C1 segment of cervical spinal cord (tissue), 14 donors: ENCODE measurements at regions not wholly inside any gene's neighbourhood (a gene's known extent, or its start where the extent isn't known, plus 50 kb on each side); places are given as distances from the start of the nearest gene placed in this dataset.

Source experiments
- DNase-seq, 14 donors: peaks; one replicate each; lab custom pipeline; 2025; lab: John Stamatoyannopoulos, UW

DNA sequence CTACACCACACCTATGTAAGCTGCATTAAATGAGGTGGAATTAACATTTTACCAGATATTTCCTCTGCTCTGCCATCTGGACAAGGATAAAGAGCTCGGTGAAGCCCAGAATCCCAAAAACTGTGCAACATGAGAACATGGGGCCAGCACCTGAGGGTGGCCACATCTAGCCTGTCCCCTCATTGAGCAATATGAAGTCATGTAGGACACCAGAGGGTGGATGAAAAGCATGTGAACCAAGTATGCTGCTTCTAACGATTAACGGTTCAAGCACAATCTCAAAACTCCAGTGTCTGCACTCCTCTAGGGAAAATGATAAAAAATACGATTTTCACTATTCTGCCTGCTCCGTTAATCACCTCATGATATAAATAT lies 545.8 kb downstream of the EBF1 start:
- no peak for DNase-seq

DNA sequence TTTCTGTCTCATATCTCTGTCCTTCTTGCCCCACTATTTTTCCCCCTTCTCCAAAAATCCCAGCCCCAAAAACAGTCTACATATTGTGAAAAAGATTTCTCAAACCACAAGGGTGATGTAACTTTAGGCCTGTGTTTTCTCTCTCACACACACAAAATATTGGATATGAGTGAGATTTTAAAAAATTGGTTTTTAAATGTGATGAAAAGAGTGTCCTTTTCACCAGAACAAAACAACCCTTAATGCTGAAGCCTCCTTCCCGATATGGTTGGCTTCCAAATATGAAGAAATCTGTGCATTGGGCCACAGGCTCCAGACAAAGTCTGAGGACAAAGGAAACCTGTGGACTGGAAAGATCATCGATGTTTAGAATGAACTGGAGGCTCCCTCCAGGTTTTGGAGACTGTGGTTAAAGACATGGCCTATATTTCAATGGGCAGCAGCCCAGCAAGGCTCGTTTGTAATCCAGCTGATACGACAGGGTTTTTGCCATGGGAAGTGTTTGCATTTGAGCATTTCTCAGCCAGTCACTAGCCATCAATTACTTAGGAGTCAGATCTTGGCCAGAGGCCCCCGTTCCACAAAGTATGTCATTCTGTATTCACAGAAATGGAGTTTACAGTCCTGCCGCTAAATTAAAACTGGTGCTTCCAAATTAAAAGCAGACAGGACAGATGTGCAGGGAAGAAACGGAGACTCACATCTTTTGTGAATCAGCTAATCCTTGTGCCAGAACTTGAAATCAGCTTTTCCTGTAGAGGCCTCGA lies 546.3 kb downstream of the EBF1 start:
- no peak for DNase-seq

DNA sequence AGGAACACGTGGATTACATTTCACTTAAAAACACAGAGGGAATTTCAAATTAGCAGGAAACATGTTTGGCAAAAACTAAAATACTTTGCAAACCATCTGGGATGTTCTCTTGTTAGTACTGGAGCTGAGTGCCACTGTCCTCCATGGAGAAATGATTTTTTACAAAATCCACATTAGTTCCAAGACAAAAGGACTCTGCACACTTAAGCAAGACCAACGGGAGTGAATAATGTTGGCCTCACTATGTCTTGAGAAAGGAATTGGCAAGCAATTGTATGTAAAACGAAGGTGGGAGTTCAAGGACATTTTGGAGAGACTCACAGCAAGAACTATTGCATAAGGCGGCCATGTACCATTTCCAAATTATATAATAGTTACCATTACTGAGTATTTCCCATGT lies 547.5 kb downstream of the EBF1 start:
- no peak for DNase-seq

DNA sequence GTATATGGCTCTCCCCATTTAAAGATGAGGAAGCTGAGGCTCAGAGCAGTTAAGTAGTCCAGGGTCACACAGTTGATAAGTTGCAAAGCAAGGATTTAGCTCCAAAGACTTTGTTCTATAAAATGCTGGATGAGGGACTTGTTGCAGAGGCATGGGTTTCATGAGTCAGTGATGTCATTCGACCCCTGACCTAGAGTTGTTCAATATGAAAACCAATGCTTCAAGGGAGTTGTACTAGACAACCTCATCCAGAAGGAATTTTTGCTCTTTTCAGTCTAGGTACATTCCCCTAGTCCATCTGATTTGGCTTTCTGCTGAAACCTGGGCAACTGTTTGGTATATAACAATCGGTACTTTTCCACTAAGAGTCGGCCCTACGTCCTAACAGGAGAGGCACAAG lies 550.4 kb downstream of the EBF1 start:
- no peak for DNase-seq

DNA sequence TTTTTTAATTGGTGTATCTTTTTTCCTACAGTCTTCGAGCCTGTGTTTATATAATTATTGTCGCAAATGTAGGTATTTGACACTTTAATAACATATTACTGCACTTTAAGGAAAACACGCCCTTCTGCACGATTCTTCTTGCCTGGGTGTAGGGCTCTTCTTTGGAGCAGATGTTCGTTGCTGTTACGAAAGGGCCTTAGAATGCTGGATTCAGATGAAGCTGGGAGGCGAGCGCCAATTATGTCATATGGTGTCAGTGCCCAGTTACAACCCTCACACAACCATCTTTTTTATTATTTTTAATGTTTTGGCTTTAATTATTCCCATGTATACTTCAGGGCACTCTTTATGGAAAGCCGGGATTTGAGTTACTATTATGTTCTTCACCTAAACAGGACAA lies 553.0 kb downstream of the EBF1 start:
- no peak for DNase-seq

DNA sequence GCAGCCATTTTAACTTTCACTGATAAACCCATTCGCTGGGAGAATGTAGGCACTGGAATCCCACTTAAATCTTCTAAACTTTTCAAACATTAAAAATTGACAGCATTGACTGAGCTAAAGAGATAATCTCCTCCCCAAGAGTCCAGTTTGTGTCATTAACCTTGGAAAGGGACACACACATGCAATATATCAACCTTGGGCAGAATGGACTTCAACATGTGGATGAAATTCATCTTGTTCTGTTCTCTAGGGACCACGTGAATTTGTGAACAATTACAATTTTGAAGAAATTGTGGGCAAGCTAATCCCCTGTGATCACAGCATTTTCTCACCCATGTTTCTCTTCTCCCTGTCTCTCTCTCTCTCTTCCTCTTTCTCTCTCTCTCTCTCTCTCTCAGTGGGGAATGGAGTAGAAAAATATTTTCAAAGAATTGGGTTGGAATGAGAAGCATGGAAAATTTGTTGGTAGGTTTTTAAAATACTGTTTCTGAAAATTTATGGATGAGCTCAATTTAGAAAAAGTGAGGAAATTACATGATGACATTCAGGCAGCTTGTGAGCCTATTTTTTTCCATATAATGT lies 553.7 kb downstream of the EBF1 start:
- DNase-seq, result no peak

DNA sequence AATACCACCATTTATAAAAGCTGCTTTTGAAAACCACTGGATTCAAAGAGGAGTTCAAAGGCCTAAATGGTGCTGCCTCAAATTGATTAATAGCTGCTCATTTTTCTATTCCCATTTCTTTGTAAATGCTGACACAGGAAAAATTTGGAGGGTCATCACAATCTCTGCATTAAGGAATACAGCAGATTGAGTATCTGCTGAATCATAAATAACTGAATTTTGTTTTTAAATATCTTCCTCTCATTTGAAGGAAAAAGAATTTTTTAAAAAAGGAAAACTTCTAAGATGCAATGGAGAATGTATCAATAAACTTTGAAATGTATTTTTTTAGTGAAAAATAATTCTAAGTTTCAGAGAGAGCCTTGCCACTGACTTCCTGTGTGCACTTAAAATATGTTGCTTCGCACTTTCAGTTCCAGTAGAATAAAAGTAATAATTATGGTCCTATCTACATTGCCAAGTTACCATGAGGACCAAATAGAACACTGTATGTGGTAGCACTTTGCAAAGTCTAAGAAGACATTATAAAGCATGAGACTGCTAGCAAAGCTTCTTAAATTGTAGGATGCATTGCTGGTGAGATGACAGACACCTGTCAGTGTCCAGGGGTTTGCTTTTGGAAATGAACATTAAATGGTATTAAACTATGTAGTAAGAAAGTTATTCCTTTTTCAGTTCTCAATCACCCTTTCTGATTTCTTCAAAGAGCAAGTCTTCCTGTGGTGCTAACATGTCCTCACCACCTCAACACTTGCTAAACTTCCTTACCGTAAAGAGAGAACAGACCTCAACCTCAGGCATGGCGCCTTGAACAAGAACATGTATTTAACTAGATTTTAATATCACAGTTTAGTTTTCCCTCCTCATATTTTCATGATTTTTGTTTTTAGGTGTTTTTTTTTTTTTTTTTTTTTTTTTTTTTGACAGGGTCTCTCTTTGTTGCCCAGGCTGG lies 555.1 kb downstream of the EBF1 start:
- DNase-seq, result no peak

DNA sequence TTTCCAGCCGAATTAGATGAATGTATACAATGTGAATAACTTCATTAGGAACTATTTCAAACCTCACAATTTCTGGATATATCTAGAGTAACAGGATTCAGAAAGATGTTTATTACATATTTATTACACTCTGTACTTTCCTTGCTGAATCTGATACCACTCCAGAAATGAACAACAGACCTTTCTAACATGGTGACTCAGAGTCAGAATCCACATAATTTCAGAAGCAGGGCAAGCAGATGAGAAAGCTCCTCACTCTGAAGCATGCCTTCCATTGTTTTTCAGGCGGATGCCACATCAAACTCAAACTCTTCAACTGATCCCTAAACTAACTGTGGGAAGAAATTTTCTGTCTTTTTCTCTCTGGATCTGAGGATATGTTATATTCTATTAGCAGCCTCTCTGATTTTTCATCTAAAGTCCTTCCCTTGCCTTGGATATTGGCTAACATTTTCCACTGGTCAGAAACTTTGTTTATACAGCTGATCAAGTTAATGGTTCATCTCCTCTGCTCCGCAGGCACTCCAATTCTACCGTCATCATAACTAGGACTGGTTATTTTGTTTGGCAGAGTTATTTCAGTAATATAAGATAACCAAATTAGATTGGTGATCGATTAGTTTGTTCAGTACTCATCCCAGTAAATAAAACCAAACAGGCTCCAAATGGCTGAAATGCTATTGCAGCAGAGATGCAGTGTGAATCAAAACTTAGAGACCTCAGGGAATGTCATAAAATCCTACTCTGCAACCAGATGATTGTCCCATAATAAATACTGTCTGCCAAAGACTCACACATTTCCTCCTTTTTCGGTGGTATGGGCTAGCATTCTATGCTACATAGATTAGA lies 556.0 kb downstream of the EBF1 start:
- DNase-seq, result no peak

DNA sequence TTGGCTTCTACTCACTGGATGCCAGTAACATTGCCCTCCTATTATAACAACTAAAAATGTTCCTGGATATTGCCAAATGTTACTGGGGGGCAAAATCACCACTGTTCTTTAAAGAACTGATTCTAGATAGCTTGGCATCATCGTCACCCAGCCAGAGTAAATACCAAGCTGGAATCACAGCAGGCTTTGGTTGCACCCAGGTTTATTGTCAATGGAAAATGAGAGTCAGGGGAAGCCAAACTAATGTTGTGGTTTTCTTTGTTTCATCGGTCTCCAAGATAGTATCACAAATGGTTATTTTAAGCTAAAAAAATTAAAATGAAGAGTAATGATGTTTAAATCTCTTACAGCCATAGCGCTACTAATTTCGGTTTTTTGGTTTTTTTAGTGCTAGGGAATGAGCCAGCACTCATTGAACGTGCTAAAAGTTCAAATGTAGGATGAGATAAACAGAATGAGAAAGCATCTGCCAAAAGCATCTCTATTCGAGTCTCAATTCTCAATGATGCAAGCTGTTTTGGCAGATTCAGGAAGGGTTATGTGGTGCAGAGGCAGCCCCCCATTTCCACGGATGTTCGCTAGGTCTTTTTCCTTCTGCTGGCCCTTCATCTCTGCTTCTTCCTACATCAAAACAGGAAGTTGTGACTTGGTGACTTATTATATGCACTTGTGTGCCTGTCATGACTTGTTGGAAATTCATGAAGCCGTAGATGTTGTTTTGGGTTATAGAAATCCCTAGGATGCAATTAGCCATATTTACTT lies 558.0 kb downstream of the EBF1 start:
- no peak for DNase-seq

DNA sequence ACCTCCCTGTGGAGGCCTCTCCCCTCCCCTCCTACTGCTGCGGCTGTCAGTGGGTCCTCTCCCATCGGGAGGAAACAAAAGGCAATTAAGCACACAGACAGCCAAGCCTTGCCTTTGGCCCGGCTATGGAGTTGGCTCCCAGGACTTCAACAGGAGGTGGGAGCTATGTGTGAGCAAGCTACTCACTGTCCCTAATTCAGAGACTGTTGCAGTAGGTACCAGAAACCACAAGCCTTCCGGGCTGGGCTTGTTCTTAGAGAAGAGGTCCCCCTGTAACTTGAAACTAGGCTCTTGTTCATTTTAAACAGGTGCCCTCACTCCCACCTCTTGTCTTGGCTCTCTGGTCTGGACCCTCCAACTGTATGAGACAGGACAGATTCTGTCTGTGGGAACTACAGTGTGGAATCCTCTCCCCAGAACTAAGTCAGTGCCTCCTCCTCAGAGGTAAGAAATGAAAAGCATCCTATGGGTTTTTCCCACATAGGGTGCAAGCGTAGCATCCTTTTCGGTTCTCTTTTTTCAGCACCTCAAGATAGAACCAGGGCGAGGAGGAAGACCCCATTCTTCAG lies 561.1 kb downstream of the EBF1 start:
- DNase-seq, result no peak

DNA sequence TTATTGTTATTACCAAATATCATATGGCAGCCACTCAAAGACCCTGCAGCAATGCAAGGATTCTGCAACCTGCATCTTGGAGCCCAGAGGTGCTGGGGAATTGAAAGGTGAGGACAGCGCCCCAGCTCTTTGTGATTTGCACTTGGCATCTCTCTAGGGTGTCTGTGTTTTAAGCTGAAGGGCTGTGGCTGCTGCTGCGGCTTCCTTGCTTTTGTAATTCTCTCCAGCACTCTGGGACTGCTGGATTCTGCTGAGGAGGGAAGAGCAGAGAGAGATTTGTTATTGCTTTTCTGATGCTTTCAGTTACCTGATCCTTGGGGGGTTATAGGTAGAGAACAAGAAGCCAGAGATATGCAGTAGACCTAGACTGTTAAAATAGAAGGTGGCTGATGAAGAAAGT lies 562.4 kb downstream of the EBF1 start:
- no peak for DNase-seq

DNA sequence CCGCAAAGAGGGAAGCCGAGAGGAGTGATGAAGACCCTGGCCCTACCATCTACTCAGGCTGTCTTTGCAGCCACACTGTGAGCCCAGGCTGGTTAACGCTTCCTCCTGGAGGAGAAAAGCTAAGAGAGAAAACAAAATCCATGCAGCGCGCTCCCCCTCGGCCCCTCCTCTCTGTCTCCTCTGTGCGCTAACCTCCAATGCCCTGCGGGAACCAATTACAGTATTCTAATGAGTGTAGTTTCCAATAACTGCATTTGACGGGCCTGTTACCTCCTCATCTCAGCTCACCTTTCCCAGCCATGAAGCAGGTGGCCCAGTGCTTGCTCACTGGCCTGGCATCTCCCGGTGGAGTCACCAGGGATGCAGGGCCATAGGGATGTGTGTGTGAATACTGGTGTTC lies 565.5 kb downstream of the EBF1 start:
- no peak for DNase-seq

DNA sequence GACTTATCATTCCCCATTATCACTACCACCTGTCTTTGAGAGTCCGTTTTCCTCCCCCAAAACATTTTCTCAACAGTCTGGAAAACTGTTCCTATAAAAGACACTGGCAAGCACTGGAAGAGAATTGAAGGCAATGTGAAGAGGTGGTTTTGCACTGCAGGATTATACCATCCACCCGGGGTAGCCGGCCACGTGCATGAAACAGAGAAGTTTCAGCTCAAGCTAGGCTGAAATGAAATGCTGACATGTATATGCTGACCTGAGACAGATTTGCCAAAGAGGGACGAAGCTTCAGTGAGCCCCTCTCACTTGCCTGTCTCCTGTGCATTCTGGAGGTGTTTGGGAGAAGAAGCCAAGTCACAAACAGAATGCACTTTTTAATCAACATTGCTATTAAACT lies 567.0 kb downstream of the EBF1 start:
- DNase-seq, result no peak

DNA sequence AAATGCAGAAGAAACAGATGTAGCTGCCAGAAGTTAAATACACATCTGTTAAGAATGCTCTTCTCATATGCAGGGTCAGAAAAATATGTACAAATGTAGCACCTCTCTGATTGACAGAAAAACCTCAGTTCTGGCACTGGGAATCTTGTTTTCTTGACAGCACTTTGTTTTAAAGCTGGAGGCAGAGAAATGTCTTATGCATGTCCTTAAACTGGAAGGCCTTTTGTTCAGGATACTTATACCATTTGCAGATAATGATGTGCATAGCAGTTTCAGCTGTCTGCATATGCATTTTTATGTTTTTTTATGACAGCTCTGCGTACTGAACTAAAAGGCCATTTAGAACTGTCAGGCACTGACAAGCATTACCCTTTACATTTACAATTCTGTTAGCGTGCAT lies 567.9 kb downstream of the EBF1 start:
- DNase-seq, result no peak

DNA sequence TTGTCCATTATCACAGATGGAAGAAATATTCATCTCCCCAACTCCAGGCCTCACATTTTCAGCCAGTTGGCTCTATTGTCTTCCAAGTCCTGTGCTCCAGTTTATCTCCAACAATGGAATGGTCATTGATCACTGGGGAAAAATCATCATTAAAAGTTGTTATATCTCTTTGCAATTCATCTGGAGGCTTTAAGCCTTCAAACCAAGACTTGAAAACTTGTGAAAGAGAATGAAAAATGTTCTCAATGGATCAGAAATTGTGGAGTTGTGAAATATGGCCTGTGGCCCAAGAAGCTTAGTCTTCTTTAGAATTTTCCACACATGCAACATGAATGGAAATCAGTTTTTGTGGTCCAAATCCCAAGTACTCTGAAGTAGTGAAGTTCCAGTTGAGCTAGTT lies 569.6 kb downstream of the EBF1 start:
- DNase-seq, result no peak

DNA sequence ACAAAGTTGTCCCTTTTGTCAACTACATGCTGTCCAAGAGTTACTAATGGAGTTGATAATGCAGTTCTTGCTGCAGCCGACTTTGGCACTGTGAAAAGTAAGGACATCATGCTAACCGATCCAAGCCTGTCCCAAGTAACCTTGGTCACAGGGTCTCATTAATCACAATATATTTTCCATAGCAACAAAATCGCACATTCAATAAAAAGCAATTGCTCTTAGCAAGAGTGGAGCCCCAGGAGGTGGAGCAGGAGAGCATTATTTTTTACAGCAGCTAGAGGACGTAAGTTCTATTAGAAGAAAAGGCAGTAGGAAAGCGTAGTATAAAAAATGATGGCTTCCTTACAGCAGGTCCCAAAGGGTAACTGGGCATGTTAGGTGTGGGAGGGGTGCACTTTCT lies 570.3 kb downstream of the EBF1 start:
- DNase-seq, result no peak

DNA sequence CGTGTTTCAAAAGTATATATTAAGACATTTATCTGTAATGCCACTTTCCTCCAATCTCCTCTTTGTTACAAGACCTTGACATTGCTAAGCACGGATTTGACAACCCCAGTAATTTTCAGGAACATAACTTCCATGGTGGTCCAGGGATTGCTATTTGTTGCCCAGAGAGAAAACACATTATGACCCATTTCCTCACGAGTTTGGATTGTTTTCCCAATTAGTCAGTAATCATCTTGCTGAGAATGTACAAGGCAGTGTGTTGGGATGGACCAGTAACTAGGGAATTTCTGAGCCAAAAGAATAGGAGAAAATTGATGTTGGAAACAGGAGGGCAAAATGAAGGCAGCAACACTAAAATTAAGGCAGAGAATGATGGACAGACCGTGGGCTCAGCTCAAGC lies 574.1 kb downstream of the EBF1 start:
- DNase-seq, result no peak

DNA sequence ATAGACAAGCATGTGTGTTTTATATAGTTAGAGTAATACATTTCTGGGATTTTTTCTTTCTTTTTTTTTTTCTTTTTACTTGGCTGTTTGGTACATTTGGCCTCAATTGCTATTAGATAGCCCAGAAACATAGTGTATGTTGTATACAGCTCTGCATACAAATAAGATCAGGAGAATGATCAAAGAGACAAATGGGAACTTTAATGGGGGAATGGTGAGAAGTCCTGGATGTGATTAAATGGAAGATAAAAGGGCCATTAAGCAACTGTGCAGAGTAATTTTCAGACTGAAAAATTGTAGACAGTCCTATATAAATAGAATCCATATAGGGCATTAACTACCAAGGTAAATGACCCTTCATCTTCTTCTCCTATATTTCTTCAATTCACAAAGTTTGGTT lies 575.6 kb downstream of the EBF1 start:
- DNase-seq, result no peak

DNA sequence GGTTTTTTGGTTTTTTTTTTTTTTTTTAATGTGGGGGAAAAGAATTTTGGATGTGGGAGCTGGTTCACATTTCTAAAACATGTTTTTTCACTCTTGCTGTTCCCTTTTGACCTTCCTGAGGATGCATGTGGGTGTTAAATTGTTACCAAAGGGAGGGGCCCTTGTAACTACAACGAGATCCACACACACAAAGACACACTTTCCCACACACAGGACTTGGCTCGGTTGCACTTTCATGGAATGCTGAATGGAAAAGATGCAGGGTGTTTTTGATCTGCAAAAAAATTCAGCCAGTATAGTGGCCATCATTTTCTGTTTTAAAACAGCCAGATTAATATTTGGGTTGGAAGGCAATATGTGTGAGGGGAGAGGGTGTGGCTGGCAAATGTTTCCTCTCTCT lies 576.9 kb downstream of the EBF1 start:
- DNase-seq, result no peak

DNA sequence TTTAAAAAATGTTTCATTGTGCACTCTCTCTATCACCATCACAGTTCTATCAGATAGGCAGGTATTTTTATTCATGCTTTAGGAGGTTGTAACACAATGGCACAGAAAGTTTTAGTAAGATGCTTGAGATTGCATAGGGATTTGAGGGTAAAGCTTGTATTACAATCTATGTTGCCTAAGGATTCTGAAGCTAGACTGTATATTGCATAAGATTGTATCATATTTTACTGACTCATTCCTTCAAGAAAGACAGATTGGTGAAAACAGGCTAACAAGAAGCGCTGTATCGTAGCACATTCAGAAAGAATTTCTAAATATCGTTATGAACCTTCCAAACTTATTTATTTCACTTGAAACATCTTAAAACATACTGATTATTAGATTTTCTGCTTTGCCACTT lies 577.7 kb downstream of the EBF1 start:
- no peak for DNase-seq
